HG03025 (cell line): ENCODE measurements at regions not wholly inside any gene's neighbourhood (a gene's known extent, or its start where the extent isn't known, plus 50 kb on each side); places are given as distances from the start of the nearest gene placed in this dataset.

Experiments
- ATAC-seq: cut with Tn5 transposase; IDR thresholded peaks from one replicate; pipeline ENCODE4 v1.9.1; 2021; ENCODE audit warnings: mild to moderate bottlenecking, moderate library complexity; ENCODE audit not compliant: unreplicated experiment, low FRiP score

- ATAC-seq: no peak
Measured at GRCh38 chr3:180280555-180280954, 243.8 kb upstream of the PEX5L start.

- no peak for ATAC-seq
Measured at GRCh38 chr3:180282386-180282785, 245.6 kb upstream of the PEX5L start.

- ATAC-seq: no peak
Measured at GRCh38 chr3:180283251-180283650, 246.5 kb upstream of the PEX5L start.

- ATAC-seq: no peak
Measured at GRCh38 chr3:180284331-180285110, 247.8 kb upstream of the PEX5L start.

- no peak for ATAC-seq
Measured at GRCh38 chr3:180287703-180288102, 251.0 kb upstream of the PEX5L start.

GRCh38 chr3:180288816-180289215 lies 252.1 kb upstream of the PEX5L start:
- ATAC-seq: no peak

- ATAC-seq: no peak
Measured at GRCh38 chr3:180290300-180290699, 253.6 kb upstream of the PEX5L start.

GRCh38 chr3:180294282-180295027 lies 257.7 kb upstream of the PEX5L start:
- no peak for ATAC-seq

- ATAC-seq: no peak
Measured at GRCh38 chr3:180295811-180296210, 259.1 kb upstream of the PEX5L start.

GRCh38 chr3:180296971-180297370 lies 260.2 kb upstream of the PEX5L start:
- ATAC-seq: no peak

GRCh38 chr3:180306155-180306554 lies 269.4 kb upstream of the PEX5L start:
- ATAC-seq: no peak

GRCh38 chr3:180306691-180307090 lies 270.0 kb upstream of the PEX5L start:
- ATAC-seq: no peak

- no peak for ATAC-seq
Measured at GRCh38 chr3:180311242-180311641, 274.5 kb upstream of the PEX5L start.

- no peak for ATAC-seq
Measured at GRCh38 chr3:180316321-180316720, 279.6 kb upstream of the PEX5L start.

- ATAC-seq: no peak
Measured at GRCh38 chr3:180319461-180319860, 282.5 kb upstream of the TTC14 start.

GRCh38 chr3:180320631-180321030 lies 281.3 kb upstream of the TTC14 start:
- no peak for ATAC-seq

- ATAC-seq: peak; percentile 63
Measured at GRCh38 chr3:180321534-180321933, 280.4 kb upstream of the TTC14 start.

GRCh38 chr3:180322829-180323228 lies 279.1 kb upstream of the TTC14 start:
- no peak for ATAC-seq

- no peak for ATAC-seq
Measured at GRCh38 chr3:180324791-180325190, 277.2 kb upstream of the TTC14 start.

- no peak for ATAC-seq
Measured at GRCh38 chr3:180325533-180325932, 276.4 kb upstream of the TTC14 start.

GRCh38 chr3:180325958-180326357 lies 276.0 kb upstream of the TTC14 start:
- ATAC-seq: no peak

- ATAC-seq: peak; percentile 47
Measured at GRCh38 chr3:180329187-180329586, 272.8 kb upstream of the TTC14 start.
